Caco-2 (cell line): ENCODE measurements at regions not wholly inside any gene's neighbourhood (a gene's known extent, or its start where the extent isn't known, plus 50 kb on each side); places are given as distances from the start of the nearest gene placed in this dataset.

Source experiments
- BruUV-seq: library from RNA; stranded (reverse); fragments of 400-500 nt; replicated peaks from 2 replicates; lab custom pipeline; 2021; lab: Mats Ljungman, UMichigan
- CTCF ChIA-PET: fragments of 300-600 bp; sonication (Branson Sonifier 250); formaldehyde crosslinking; loops from one replicate; lab custom pipeline; 2022; ENCODE audit warnings: antibody characterized with exemption; lab: Charles Lee
- POLR2A ChIA-PET: fragments of 300-600 bp; sonication (Branson Sonifier 250); formaldehyde crosslinking; loops from one replicate; lab custom pipeline; 2022; ENCODE audit warnings: antibody characterized with exemption; lab: Charles Lee
- DNase-seq, 2 experiments: peaks; one replicate each; pipeline versions ENCODE4 v3.0.0 to v3.0.0-alpha.2; 2020 to 2022
- H3K27me3 ChIP-seq: replicated peaks from 2 replicates; pipeline ENCODE4 v1.6.0; 2011; ENCODE audit warnings: low read length; ENCODE audit not compliant: control insufficient read depth, insufficient read depth
- H3K36me3 ChIP-seq: 2 replicates; pipeline ENCODE4 v1.5.1; 2011; ENCODE audit warnings: low read length; ENCODE audit not compliant: control insufficient read depth, insufficient read depth
- H3K4me1 ChIP-seq: fragments of 250-450 bp; sonication (Bioruptor Pico); 2 replicates; pipeline ENCODE4 v1.5.1; 2020; ENCODE audit warnings: mild to moderate bottlenecking
- H3K4me3 ChIP-seq: 2 replicates; pipeline ENCODE4 v1.5.1; 2011; ENCODE audit warnings: low read depth, mild to moderate bottlenecking, control low read depth, low read length
- H3K9me3 ChIP-seq: fragments of 250-450 bp; sonication (Bioruptor Pico); 2 replicates; pipeline ENCODE4 v1.5.1; 2020; ENCODE audit warnings: mild to moderate bottlenecking, moderate library complexity
- H3K27ac Mint-ChIP-seq: one replicate; pipeline ENCODE4 v1.8.0; 2022; ENCODE audit warnings: mixed read lengths; ENCODE audit not compliant: unreplicated experiment
- H3K27me3 Mint-ChIP-seq: one replicate; pipeline ENCODE4 v1.8.0; 2022; ENCODE audit warnings: mixed read lengths; ENCODE audit not compliant: insufficient read depth, unreplicated experiment
- H3K36me3 Mint-ChIP-seq: one replicate; pipeline ENCODE4 v1.8.0; 2022; ENCODE audit warnings: mild to moderate bottlenecking, mixed read lengths; ENCODE audit not compliant: insufficient read depth, unreplicated experiment
- H3K4me1 Mint-ChIP-seq: one replicate; pipeline ENCODE4 v1.8.0; 2022; ENCODE audit warnings: low read depth, mixed read lengths; ENCODE audit not compliant: unreplicated experiment
- H3K4me3 Mint-ChIP-seq: one replicate; pipeline ENCODE4 v1.8.0; 2022; ENCODE audit warnings: mild to moderate bottlenecking, moderate library complexity, mixed read lengths; ENCODE audit not compliant: unreplicated experiment
- H3K9me3 Mint-ChIP-seq: one replicate; pipeline ENCODE4 v1.8.0; 2022; ENCODE audit warnings: mixed read lengths; ENCODE audit not compliant: unreplicated experiment
- CTCF ChIP-seq, 2 experiments: fragments of 200-600 bp in 1 of 2; IDR thresholded peaks; 1 replicate in 1 of 2; 2 replicates in 1 of 2; pipeline versions ENCODE4 v1.5.1 to v1.8.0; 2011 to 2022; ENCODE audit warnings: antibody characterized with exemption in 1 of 2, control low read depth in 1 of 2, inconsistent platforms in 1 of 2, low read depth in 1 of 2, low read length in 1 of 2, mild to moderate bottlenecking in 1 of 2, moderate library complexity in 1 of 2; ENCODE audit not compliant: insufficient read depth in 1 of 2, severe bottlenecking in 1 of 2, unreplicated experiment in 1 of 2
- intact Hi-C: fragments of 100-400 bp; cut with micrococcal nuclease; formaldehyde crosslinking; loops from one replicate; pipeline ENCODE4 v1.10.0; 2022; ENCODE audit not compliant: unreplicated experiment

GRCh38 chr5:89128906-89129625 lies 246.1 kb upstream of the MEF2C start:
- Mint-ChIP-seq H3K36me3 (no peaks in the 10 kb centered on the region), H3K9me3 (no peaks in the 10 kb centered on the region), H3K27me3 (no peaks in the 10 kb centered on the region), H3K4me3 (no peak overlapping the region), H3K4me1 (no peaks in the 10 kb centered on the region), H3K27ac (no peak overlapping the region)
- CTCF ChIA-PET: interaction anchor here (0.7 kb wide), 1 partner anchor 1058 kb away, joined by 3 read pairs; no protein-coding TSS in a partner anchor
- BruUV-seq: no TSS peak
- no peaks in the 10 kb centered on the region for H3K36me3 ChIP-seq
- no peaks in the 10 kb centered on the region for H3K27me3 ChIP-seq
- DNase-seq: no peak
- TF ChIP-seq CTCF (IDR thresholded peaks at IDR 0.05; ENCODE audit: insufficient read depth in 1 of 2, low read depth in 1 of 2, low read length in 1 of 2, severe bottlenecking in 1 of 2, unreplicated experiment in 1 of 2): no peak
- no peak overlapping the region for H3K4me3 ChIP-seq
- H3K4me1 ChIP-seq: peaks cover 4% of the 10 kb centered on the region; the same call in 1 of the 2 replicates
- POLR2A ChIA-PET: no interaction called here
- intact Hi-C loops: no loop called here
- H3K9me3 ChIP-seq: no peaks in the 10 kb centered on the region

- no peaks in the 10 kb centered on the region for H3K9me3 Mint-ChIP-seq
- no peak for TF ChIP-seq CTCF (IDR thresholded peaks at IDR 0.05; ENCODE audit: insufficient read depth in 1 of 2, low read depth in 1 of 2, low read length in 1 of 2, severe bottlenecking in 1 of 2, unreplicated experiment in 1 of 2)
- CTCF ChIA-PET: no interaction called here
- no TSS peak for BruUV-seq
- no peaks in the 10 kb centered on the region for H3K4me1 Mint-ChIP-seq
- H3K27me3 Mint-ChIP-seq: no peaks in the 10 kb centered on the region
- no peak overlapping the region for H3K4me3 ChIP-seq
- POLR2A ChIA-PET: no interaction called here
- H3K4me3 Mint-ChIP-seq: no peak overlapping the region
- H3K27me3 ChIP-seq: no peaks in the 10 kb centered on the region
- no peaks in the 10 kb centered on the region for H3K36me3 Mint-ChIP-seq
- no peaks in the 10 kb centered on the region for H3K9me3 ChIP-seq
- H3K4me1 ChIP-seq: peaks cover 4% of the 10 kb centered on the region; the same call in 1 of the 2 replicates
- intact Hi-C loops: no loop called here
- H3K36me3 ChIP-seq: no peaks in the 10 kb centered on the region
- DNase-seq: no peak
- no peak overlapping the region for H3K27ac Mint-ChIP-seq
Observed at GRCh38 chr5:89128092-89128491, 245.1 kb upstream of the MEF2C start.

- H3K4me1 Mint-ChIP-seq: no peaks in the 10 kb centered on the region
- ChIA-PET CTCF (no interaction called here), POLR2A (no interaction called here)
Observed at GRCh38 chr5:89127191-89127590, 244.2 kb upstream of the MEF2C start.

More at GRCh38 chr5:89127191-89127590, 244.2 kb upstream of the MEF2C start:
- Histone ChIP-seq H3K4me1 (peaks cover 4% of the 10 kb centered on the region; the same call in 1 of the 2 replicates), H3K27me3 (no peaks in the 10 kb centered on the region), H3K9me3 (no peaks in the 10 kb centered on the region), H3K36me3 (no peaks in the 10 kb centered on the region), H3K4me3 (no peak overlapping the region)
- Mint-ChIP-seq H3K9me3 (no peaks in the 10 kb centered on the region), H3K36me3 (no peaks in the 10 kb centered on the region), H3K27me3 (no peaks in the 10 kb centered on the region), H3K27ac (no peak overlapping the region), H3K4me3 (no peak overlapping the region)
- no peak for DNase-seq
- intact Hi-C loops: no loop called here
- BruUV-seq: no TSS peak
- TF ChIP-seq CTCF (IDR thresholded peaks at IDR 0.05; ENCODE audit: insufficient read depth in 1 of 2, low read depth in 1 of 2, low read length in 1 of 2, severe bottlenecking in 1 of 2, unreplicated experiment in 1 of 2): no peak
